Tibial nerve (tissue), 4 donors: ENCODE measurements at regions not wholly inside any gene's neighbourhood (a gene's known extent, or its start where the extent isn't known, plus 50 kb on each side); places are given as distances from the start of the nearest gene placed in this dataset.

Source experiments
- DNase-seq, 2 donors: peaks; one replicate each; pipeline ENCODE4 v3.0.0-alpha.2; 2019; ENCODE audit warnings: low spot score in 2 of 2
- H3K27ac ChIP-seq, 4 donors: fragments of 200-600 bp; sonication (generic) in 3 of 4; one replicate each; pipeline ENCODE4 v1.5.1; 2017 to 2019; ENCODE audit warnings: mild to moderate bottlenecking in 1 of 4
- H3K27me3 ChIP-seq, 2 donors: fragments of 200-600 bp; sonication (generic) in 1 of 2; one replicate each; pipeline versions ENCODE4 v1.5.1 to v1.6.0; 2017 to 2019
- H3K36me3 ChIP-seq, 3 donors: fragments of 200-600 bp; sonication (generic); one replicate each; pipeline ENCODE4 v1.5.1; 2018 to 2019
- H3K4me1 ChIP-seq, 4 donors: fragments of 200-600 bp; sonication (generic) in 3 of 4; one replicate each; pipeline ENCODE4 v1.5.1; 2017 to 2019
- H3K4me3 ChIP-seq, 4 donors: fragments of 200-600 bp; sonication (generic) in 3 of 4; one replicate each; pipeline ENCODE4 v1.5.1; 2017 to 2019; ENCODE audit warnings: mild to moderate bottlenecking in 1 of 4, moderate library complexity in 1 of 4
- H3K9me3 ChIP-seq, 4 donors: fragments of 200-600 bp; sonication (generic) in 3 of 4; one replicate each; pipeline ENCODE4 v1.5.1; 2017 to 2019
- CTCF ChIP-seq, 5 experiments: fragments of 200-600 bp in 3 of 5; fragments of 450-650 bp in 2 of 5; sonication (generic) in 3 of 5; IDR thresholded peaks; one replicate each; pipeline ENCODE4 v1.5.1; 2016 to 2019; ENCODE audit warnings: antibody characterized with exemption in 5 of 5, mild to moderate bottlenecking in 3 of 5, moderate library complexity in 2 of 5
- EP300 ChIP-seq, 2 donors: sonication (generic); formaldehyde crosslinking; IDR thresholded peaks; one replicate each; pipeline ENCODE4 v1.6.1; 2017; ENCODE audit warnings: antibody characterized with exemption in 2 of 2, mild to moderate bottlenecking in 1 of 2
- POLR2A ChIP-seq, 2 donors: fragments of 450-650 bp; IDR thresholded peaks; one replicate each; pipeline ENCODE4 v1.6.1; 2017; ENCODE audit warnings: antibody characterized with exemption in 2 of 2, mild to moderate bottlenecking in 2 of 2, moderate library complexity in 2 of 2
- WGBS, 2 donors: methylation state at CpG; one replicate each; pipeline ENCODE4 v1.1.5; 2018; 5-methylcytosine and 5-hydroxymethylcytosine counted together

GRCh38 chr2:66850376-66850775 is 415.5 kb downstream of the MEIS1 start:
- H3K4me1 ChIP-seq, result no peaks in the 10 kb centered on the region
- DNase-seq, result no peak
- TF ChIP-seq CTCF (IDR thresholded peaks at IDR 0.05) (no peak), EP300 (IDR thresholded peaks at IDR 0.05) (no peak), POLR2A (IDR thresholded peaks at IDR 0.05) (no peak)
- H3K9me3 ChIP-seq, result no peaks in the 10 kb centered on the region
- no peaks in the 10 kb centered on the region for H3K27me3 ChIP-seq
- 83 to 88% methylated on average over 10 of the region's 10 CpGs for WGBS, 2 donors
- no peak overlapping the region for H3K27ac ChIP-seq
- no peaks in the 10 kb centered on the region for H3K36me3 ChIP-seq
- H3K4me3 ChIP-seq, result no peak overlapping the region

GRCh38 chr2:66851449-66851872 is 416.5 kb downstream of the MEIS1 start:
- Histone ChIP-seq H3K27ac (no peak overlapping the region), H3K4me1 (no peaks in the 10 kb centered on the region), H3K4me3 (no peak overlapping the region), H3K27me3 (no peaks in the 10 kb centered on the region), H3K9me3 (no peaks in the 10 kb centered on the region), H3K36me3 (no peaks in the 10 kb centered on the region)
- WGBS, 2 donors, result 60 to 70% methylated on average over 1 of the region's 1 CpG
- no peak for DNase-seq
- TF ChIP-seq CTCF (IDR thresholded peaks at IDR 0.05) (no peak), POLR2A (IDR thresholded peaks at IDR 0.05) (no peak), EP300 (IDR thresholded peaks at IDR 0.05) (no peak)

GRCh38 chr2:66852953-66853352 is 418.0 kb downstream of the MEIS1 start:
- H3K27me3 ChIP-seq, result no peaks in the 10 kb centered on the region
- no peak for DNase-seq
- H3K9me3 ChIP-seq, result no peaks in the 10 kb centered on the region
- H3K36me3 ChIP-seq, result no peaks in the 10 kb centered on the region
- no peaks in the 10 kb centered on the region for H3K4me1 ChIP-seq
- 79 to 81% methylated on average over 6 of the region's 6 CpGs for WGBS, 2 donors
- TF ChIP-seq POLR2A (IDR thresholded peaks at IDR 0.05), result no peak
- no peak for TF ChIP-seq CTCF (IDR thresholded peaks at IDR 0.05)
- TF ChIP-seq EP300 (IDR thresholded peaks at IDR 0.05), result no peak
- no peak overlapping the region for H3K27ac ChIP-seq
- H3K4me3 ChIP-seq, result no peak overlapping the region

- WGBS, 2 donors, result 50 to 57% methylated on average over 6 of the region's 6 CpGs
- no peak for DNase-seq
Observed at GRCh38 chr2:66853585-66853984, 418.7 kb downstream of the MEIS1 start.

GRCh38 chr2:66854298-66854697 is 419.4 kb downstream of the MEIS1 start:
- no peaks in the 10 kb centered on the region for H3K4me1 ChIP-seq
- TF ChIP-seq POLR2A (IDR thresholded peaks at IDR 0.05) (no peak), EP300 (IDR thresholded peaks at IDR 0.05) (no peak), CTCF (IDR thresholded peaks at IDR 0.05) (no peak)
- WGBS, 2 donors, result 37 to 59% methylated on average over 3 of the region's 3 CpGs

More at GRCh38 chr2:66853585-66853984, 418.7 kb downstream of the MEIS1 start:
- no peak overlapping the region for H3K27ac ChIP-seq
- TF ChIP-seq EP300 (IDR thresholded peaks at IDR 0.05) (no peak), CTCF (IDR thresholded peaks at IDR 0.05) (no peak), POLR2A (IDR thresholded peaks at IDR 0.05) (no peak)
- H3K4me3 ChIP-seq, result no peak overlapping the region
- H3K36me3 ChIP-seq, result no peaks in the 10 kb centered on the region
- H3K27me3 ChIP-seq, result no peaks in the 10 kb centered on the region
- H3K4me1 ChIP-seq, result no peaks in the 10 kb centered on the region
- no peaks in the 10 kb centered on the region for H3K9me3 ChIP-seq

More at GRCh38 chr2:66854298-66854697, 419.4 kb downstream of the MEIS1 start:
- H3K27me3 ChIP-seq, result no peaks in the 10 kb centered on the region
- no peaks in the 10 kb centered on the region for H3K9me3 ChIP-seq
- H3K36me3 ChIP-seq, result no peaks in the 10 kb centered on the region
- H3K4me3 ChIP-seq, result no peak overlapping the region
- no peak for DNase-seq
- no peak overlapping the region for H3K27ac ChIP-seq
